ENCODE measurements at regions not wholly inside any gene's neighbourhood (a gene's known extent, or its start where the extent isn't known, plus 50 kb on each side); places are given as distances from the start of the nearest gene placed in this dataset.

DNA sequence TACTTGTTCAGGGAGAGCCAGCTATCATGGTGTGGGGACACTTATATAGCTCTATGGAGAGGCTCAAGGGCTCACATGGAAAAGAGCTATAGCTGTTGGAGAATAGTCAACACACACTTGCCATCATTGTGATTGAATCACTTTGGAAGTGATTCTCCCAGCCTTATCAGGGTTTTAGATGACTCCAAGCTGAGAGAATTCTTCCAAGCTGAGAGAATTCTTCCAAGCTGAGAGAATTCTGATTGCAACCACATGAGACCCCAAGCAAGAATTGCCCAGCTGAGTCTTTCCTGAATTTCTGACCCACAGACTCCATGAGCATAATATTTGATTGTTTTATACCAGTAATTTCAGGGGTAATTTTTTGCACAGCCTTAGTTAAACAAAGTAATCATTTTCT lies 1318.3 kb upstream of the RAG2 start:
- no peak for TF ChIP-seq EZH2 (IDR thresholded peaks at IDR 0.05; ENCODE audit: insufficient read depth, poor library complexity, severe bottlenecking)
- TF ChIP-seq EZH2phosphoT487 (IDR thresholded peaks at IDR 0.05; ENCODE audit: insufficient read depth, low read depth), result no peak

Measured in GM23248 (cell line).